ENCODE measurements at regions not wholly inside any gene's neighbourhood (a gene's known extent, or its start where the extent isn't known, plus 50 kb on each side); places are given as distances from the start of the nearest gene placed in this dataset.

- Histone ChIP-seq H3K27me3 (ENCODE audit: insufficient read depth, low read length) (no peaks in the 10 kb centered on the region), H3K36me3 (ENCODE audit: insufficient read depth, low read length) (no peaks in the 10 kb centered on the region), H3K4me1 (ENCODE audit: insufficient read depth, low read length) (no peaks in the 10 kb centered on the region), H3K9me3 (ENCODE audit: insufficient read depth, low read depth, low read length) (no peaks in the 10 kb centered on the region), H3K27ac (ENCODE audit: low read depth, low read length) (no peak overlapping the region), H3K4me3 (ENCODE audit: low read length) (no peak overlapping the region), H3K9ac (ENCODE audit: low read depth, low read length) (no peak overlapping the region)
- 97% methylated on average over 4 of the region's 4 CpGs for WGBS
Observed at GRCh38 chr6:164005004-164005711, 590.6 kb downstream of the QKI start.

DNA sequence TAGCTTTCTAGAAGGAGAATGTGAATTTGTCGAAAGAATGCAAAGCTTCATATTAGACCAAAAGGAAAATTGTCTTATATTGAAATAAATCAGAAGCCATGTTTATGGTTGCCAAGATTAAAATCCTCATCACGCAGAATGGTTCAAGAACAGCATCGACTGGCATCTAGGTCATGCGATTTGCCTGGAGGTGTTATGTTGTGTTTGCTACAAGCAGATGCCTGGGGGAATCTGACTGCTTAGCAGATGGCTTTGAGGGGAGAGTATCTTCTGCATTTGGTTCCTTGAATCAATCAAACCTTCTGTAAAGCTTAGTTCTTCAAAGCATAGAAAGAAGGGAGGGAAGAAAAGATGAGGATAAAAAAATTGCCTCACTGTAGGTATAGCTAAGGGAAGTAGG, 585.8 kb downstream of the QKI start:
- Histone ChIP-seq H3K27ac (ENCODE audit: low read depth, low read length) (no peak overlapping the region), H3K27me3 (ENCODE audit: insufficient read depth, low read length) (no peaks in the 10 kb centered on the region), H3K4me1 (ENCODE audit: insufficient read depth, low read length) (no peaks in the 10 kb centered on the region), H3K9ac (ENCODE audit: low read depth, low read length) (no peak overlapping the region), H3K9me3 (ENCODE audit: insufficient read depth, low read depth, low read length) (no peaks in the 10 kb centered on the region), H3K36me3 (ENCODE audit: insufficient read depth, low read length) (no peaks in the 10 kb centered on the region), H3K4me3 (ENCODE audit: low read length) (no peak overlapping the region)
- WGBS = 92% methylated on average over 4 of the region's 4 CpGs

GRCh38 chr6:163999475-164000125, 585.1 kb downstream of the QKI start:
- Histone ChIP-seq H3K27ac (ENCODE audit: low read depth, low read length) (no peak overlapping the region), H3K9me3 (ENCODE audit: insufficient read depth, low read depth, low read length) (no peaks in the 10 kb centered on the region), H3K4me1 (ENCODE audit: insufficient read depth, low read length) (no peaks in the 10 kb centered on the region), H3K27me3 (ENCODE audit: insufficient read depth, low read length) (no peaks in the 10 kb centered on the region), H3K4me3 (ENCODE audit: low read length) (no peak overlapping the region), H3K36me3 (ENCODE audit: insufficient read depth, low read length) (no peaks in the 10 kb centered on the region), H3K9ac (ENCODE audit: low read depth, low read length) (no peak overlapping the region)
- 96% methylated on average over 10 of the region's 10 CpGs for WGBS

GRCh38 chr6:163998496-163998895, 584.0 kb downstream of the QKI start:
- Histone ChIP-seq H3K27me3 (ENCODE audit: insufficient read depth, low read length) (no peaks in the 10 kb centered on the region), H3K9ac (ENCODE audit: low read depth, low read length) (no peak overlapping the region), H3K27ac (ENCODE audit: low read depth, low read length) (no peak overlapping the region), H3K4me1 (ENCODE audit: insufficient read depth, low read length) (no peaks in the 10 kb centered on the region), H3K36me3 (ENCODE audit: insufficient read depth, low read length) (no peaks in the 10 kb centered on the region), H3K9me3 (ENCODE audit: insufficient read depth, low read depth, low read length) (no peaks in the 10 kb centered on the region), H3K4me3 (ENCODE audit: low read length) (no peak overlapping the region)
- WGBS = 100% methylated on average over 3 of the region's 3 CpGs

DNA sequence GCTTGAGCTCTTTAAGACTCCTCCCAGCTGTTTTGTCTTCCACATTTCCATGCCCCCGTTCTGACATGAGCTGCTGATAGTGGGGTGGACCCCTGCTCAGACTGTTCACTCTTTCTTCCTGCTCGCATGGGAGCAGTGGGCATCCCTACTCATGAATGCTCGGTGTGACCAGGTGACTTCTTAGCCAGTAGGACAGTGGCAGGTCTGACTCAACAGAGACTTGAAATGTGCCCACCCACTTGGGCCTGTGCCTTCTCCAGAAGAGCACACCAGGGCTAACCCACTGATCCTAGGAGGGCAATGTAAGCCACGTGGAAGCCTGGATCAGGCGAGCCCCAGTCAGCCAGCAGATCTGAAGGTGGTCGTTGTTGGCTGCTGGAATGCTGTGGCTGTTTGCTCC, 582.0 kb downstream of the QKI start:
- Histone ChIP-seq H3K4me3 (ENCODE audit: low read length) (no peak overlapping the region), H3K9me3 (ENCODE audit: insufficient read depth, low read depth, low read length) (no peaks in the 10 kb centered on the region), H3K27me3 (ENCODE audit: insufficient read depth, low read length) (no peaks in the 10 kb centered on the region), H3K27ac (ENCODE audit: low read depth, low read length) (no peak overlapping the region), H3K4me1 (ENCODE audit: insufficient read depth, low read length) (no peaks in the 10 kb centered on the region), H3K36me3 (ENCODE audit: insufficient read depth, low read length) (no peaks in the 10 kb centered on the region), H3K9ac (ENCODE audit: low read depth, low read length) (no peak overlapping the region)
- 93% methylated on average over 6 of the region's 6 CpGs for WGBS

- Histone ChIP-seq H3K9ac (ENCODE audit: low read depth, low read length) (no peak overlapping the region), H3K27ac (ENCODE audit: low read depth, low read length) (no peak overlapping the region), H3K9me3 (ENCODE audit: insufficient read depth, low read depth, low read length) (no peaks in the 10 kb centered on the region), H3K4me1 (ENCODE audit: insufficient read depth, low read length) (no peaks in the 10 kb centered on the region), H3K27me3 (ENCODE audit: insufficient read depth, low read length) (no peaks in the 10 kb centered on the region), H3K4me3 (ENCODE audit: low read length) (no peak overlapping the region), H3K36me3 (ENCODE audit: insufficient read depth, low read length) (no peaks in the 10 kb centered on the region)
- WGBS = 81% methylated on average over 4 of the region's 5 CpGs
Observed at GRCh38 chr6:163994566-163994965, 580.0 kb downstream of the QKI start.

GRCh38 chr6:163992701-163993100, 578.2 kb downstream of the QKI start:
- H3K27me3 ChIP-seq (ENCODE audit: insufficient read depth, low read length) = no peaks in the 10 kb centered on the region

GRCh38 chr6:163992056-163992455, 577.5 kb downstream of the QKI start:
- Histone ChIP-seq H3K36me3 (ENCODE audit: insufficient read depth, low read length) (no peaks in the 10 kb centered on the region), H3K9me3 (ENCODE audit: insufficient read depth, low read depth, low read length) (no peaks in the 10 kb centered on the region), H3K9ac (ENCODE audit: low read depth, low read length) (no peak overlapping the region), H3K27ac (ENCODE audit: low read depth, low read length) (no peak overlapping the region), H3K4me3 (ENCODE audit: low read length) (no peak overlapping the region), H3K4me1 (ENCODE audit: insufficient read depth, low read length) (no peaks in the 10 kb centered on the region), H3K27me3 (ENCODE audit: insufficient read depth, low read length) (no peaks in the 10 kb centered on the region)

More at GRCh38 chr6:163992701-163993100, 578.2 kb downstream of the QKI start:
- Histone ChIP-seq H3K4me3 (ENCODE audit: low read length) (no peak overlapping the region), H3K9ac (ENCODE audit: low read depth, low read length) (no peak overlapping the region), H3K36me3 (ENCODE audit: insufficient read depth, low read length) (no peaks in the 10 kb centered on the region), H3K27ac (ENCODE audit: low read depth, low read length) (no peak overlapping the region), H3K9me3 (ENCODE audit: insufficient read depth, low read depth, low read length) (no peaks in the 10 kb centered on the region), H3K4me1 (ENCODE audit: insufficient read depth, low read length) (no peaks in the 10 kb centered on the region)
- 93% methylated on average over 6 of the region's 6 CpGs for WGBS

- Histone ChIP-seq H3K27me3 (ENCODE audit: insufficient read depth, low read length) (no peaks in the 10 kb centered on the region), H3K9ac (ENCODE audit: low read depth, low read length) (no peak overlapping the region), H3K36me3 (ENCODE audit: insufficient read depth, low read length) (no peaks in the 10 kb centered on the region), H3K4me1 (ENCODE audit: insufficient read depth, low read length) (no peaks in the 10 kb centered on the region), H3K27ac (ENCODE audit: low read depth, low read length) (no peak overlapping the region), H3K4me3 (ENCODE audit: low read length) (no peak overlapping the region), H3K9me3 (ENCODE audit: insufficient read depth, low read depth, low read length) (no peaks in the 10 kb centered on the region)
- 94% methylated on average over 4 of the region's 4 CpGs for WGBS
Observed at GRCh38 chr6:163991321-163991720, 576.8 kb downstream of the QKI start.

GRCh38 chr6:163986313-163986712, 571.8 kb downstream of the QKI start:
- Histone ChIP-seq H3K27ac (ENCODE audit: low read depth, low read length) (no peak overlapping the region), H3K4me1 (ENCODE audit: insufficient read depth, low read length) (no peaks in the 10 kb centered on the region)
- 96% methylated on average over 5 of the region's 5 CpGs for WGBS

DNA sequence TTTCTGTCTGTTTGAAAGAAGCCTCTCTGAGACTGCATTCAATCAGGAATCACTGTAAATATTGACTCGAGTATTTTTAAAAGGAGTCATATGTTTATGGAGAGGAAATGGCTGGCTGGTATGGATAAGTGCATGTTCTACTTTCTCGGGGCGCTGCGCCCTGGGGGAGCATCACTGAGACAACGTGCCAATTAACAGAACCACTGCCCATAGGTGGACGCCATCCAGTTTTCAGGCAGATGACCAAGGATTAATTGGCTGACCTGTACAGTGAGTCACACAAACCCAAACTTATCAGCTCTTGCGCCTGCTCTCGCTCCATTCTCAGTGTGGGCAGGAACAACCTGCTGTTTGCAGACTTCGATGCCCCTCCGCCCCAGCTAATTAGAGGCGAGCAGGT, 571.2 kb downstream of the QKI start:
- Histone ChIP-seq H3K9me3 (ENCODE audit: insufficient read depth, low read depth, low read length) (no peaks in the 10 kb centered on the region), H3K4me1 (ENCODE audit: insufficient read depth, low read length) (no peaks in the 10 kb centered on the region), H3K27ac (ENCODE audit: low read depth, low read length) (no peak overlapping the region), H3K27me3 (ENCODE audit: insufficient read depth, low read length) (no peaks in the 10 kb centered on the region), H3K36me3 (ENCODE audit: insufficient read depth, low read length) (no peaks in the 10 kb centered on the region), H3K4me3 (ENCODE audit: low read length) (no peak overlapping the region), H3K9ac (ENCODE audit: low read depth, low read length) (no peak overlapping the region)
- WGBS = 96% methylated on average over 11 of the region's 11 CpGs

More at GRCh38 chr6:163986313-163986712, 571.8 kb downstream of the QKI start:
- Histone ChIP-seq H3K9ac (ENCODE audit: low read depth, low read length) (no peak overlapping the region), H3K36me3 (ENCODE audit: insufficient read depth, low read length) (no peaks in the 10 kb centered on the region), H3K27me3 (ENCODE audit: insufficient read depth, low read length) (no peaks in the 10 kb centered on the region), H3K4me3 (ENCODE audit: low read length) (no peak overlapping the region), H3K9me3 (ENCODE audit: insufficient read depth, low read depth, low read length) (no peaks in the 10 kb centered on the region)

Data from HUES64 (cell line).